ENCODE measurements at regions not wholly inside any gene's neighbourhood (a gene's known extent, or its start where the extent isn't known, plus 50 kb on each side); places are given as distances from the start of the nearest gene placed in this dataset.

- Histone ChIP-seq H3K4me3 (replicated peaks; ENCODE audit: insufficient read depth, low read length) (no peak overlapping the region), H3K27ac (replicated peaks) (no peak overlapping the region), H3K27me3 (ENCODE audit: insufficient read depth, poor library complexity, severe bottlenecking) (no peaks in the 10 kb centered on the region)
- no peak for TF ChIP-seq POLR2AphosphoS5 (IDR thresholded peaks at IDR 0.05; ENCODE audit: low read depth)
- TF ChIP-seq, protein P1, sequence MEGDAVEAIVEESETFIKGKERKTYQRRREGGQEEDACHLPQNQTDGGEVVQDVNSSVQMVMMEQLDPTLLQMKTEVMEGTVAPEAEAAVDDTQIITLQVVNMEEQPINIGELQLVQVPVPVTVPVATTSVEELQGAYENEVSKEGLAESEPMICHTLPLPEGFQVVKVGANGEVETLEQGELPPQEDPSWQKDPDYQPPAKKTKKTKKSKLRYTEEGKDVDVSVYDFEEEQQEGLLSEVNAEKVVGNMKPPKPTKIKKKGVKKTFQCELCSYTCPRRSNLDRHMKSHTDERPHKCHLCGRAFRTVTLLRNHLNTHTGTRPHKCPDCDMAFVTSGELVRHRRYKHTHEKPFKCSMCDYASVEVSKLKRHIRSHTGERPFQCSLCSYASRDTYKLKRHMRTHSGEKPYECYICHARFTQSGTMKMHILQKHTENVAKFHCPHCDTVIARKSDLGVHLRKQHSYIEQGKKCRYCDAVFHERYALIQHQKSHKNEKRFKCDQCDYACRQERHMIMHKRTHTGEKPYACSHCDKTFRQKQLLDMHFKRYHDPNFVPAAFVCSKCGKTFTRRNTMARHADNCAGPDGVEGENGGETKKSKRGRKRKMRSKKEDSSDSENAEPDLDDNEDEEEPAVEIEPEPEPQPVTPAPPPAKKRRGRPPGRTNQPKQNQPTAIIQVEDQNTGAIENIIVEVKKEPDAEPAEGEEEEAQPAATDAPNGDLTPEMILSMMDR (IDR thresholded peaks at IDR 0.05; ENCODE audit: insufficient read depth, low read length), result no peak
- DNase-seq (ENCODE audit: low read depth in 1 of 2, low spot score in 1 of 2), result no peak
Measured at GRCh38 chr15:95724908-95725633, 605.4 kb upstream of the NR2F2 start.

DNA sequence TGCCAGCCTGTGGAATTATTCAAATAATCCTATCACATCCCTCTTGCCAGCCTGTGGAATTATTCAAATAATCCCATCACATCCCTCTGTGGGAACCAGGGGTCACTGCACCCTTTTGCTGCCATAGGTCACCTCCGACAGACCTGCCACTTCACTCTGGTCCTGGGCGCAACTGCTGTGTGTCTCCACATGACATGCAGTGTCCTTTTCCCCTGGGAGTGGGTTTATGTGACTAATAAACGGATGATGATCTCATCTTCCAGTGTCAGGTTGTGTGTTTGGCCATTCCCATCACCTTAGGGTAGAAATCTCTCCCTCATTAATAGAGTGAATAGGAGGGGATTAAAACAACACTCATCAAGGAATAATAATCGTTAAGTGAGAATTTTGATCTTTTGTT is 603.6 kb upstream of the NR2F2 start:
- no peak overlapping the region for H3K27ac ChIP-seq (replicated peaks)
- DNase-seq (ENCODE audit: low read depth in 1 of 2, low spot score in 1 of 2), result no peak
- H3K4me3 ChIP-seq (replicated peaks; ENCODE audit: insufficient read depth, low read length), result no peak overlapping the region
- TF ChIP-seq POLR2AphosphoS5 (IDR thresholded peaks at IDR 0.05; ENCODE audit: low read depth) (no peak), GABPA (IDR thresholded peaks at IDR 0.05; ENCODE audit: low read depth) (no peak), SPI1 (IDR thresholded peaks at IDR 0.05; ENCODE audit: borderline replicate concordance, low read depth) (no peak)
- TF ChIP-seq, protein P2, sequence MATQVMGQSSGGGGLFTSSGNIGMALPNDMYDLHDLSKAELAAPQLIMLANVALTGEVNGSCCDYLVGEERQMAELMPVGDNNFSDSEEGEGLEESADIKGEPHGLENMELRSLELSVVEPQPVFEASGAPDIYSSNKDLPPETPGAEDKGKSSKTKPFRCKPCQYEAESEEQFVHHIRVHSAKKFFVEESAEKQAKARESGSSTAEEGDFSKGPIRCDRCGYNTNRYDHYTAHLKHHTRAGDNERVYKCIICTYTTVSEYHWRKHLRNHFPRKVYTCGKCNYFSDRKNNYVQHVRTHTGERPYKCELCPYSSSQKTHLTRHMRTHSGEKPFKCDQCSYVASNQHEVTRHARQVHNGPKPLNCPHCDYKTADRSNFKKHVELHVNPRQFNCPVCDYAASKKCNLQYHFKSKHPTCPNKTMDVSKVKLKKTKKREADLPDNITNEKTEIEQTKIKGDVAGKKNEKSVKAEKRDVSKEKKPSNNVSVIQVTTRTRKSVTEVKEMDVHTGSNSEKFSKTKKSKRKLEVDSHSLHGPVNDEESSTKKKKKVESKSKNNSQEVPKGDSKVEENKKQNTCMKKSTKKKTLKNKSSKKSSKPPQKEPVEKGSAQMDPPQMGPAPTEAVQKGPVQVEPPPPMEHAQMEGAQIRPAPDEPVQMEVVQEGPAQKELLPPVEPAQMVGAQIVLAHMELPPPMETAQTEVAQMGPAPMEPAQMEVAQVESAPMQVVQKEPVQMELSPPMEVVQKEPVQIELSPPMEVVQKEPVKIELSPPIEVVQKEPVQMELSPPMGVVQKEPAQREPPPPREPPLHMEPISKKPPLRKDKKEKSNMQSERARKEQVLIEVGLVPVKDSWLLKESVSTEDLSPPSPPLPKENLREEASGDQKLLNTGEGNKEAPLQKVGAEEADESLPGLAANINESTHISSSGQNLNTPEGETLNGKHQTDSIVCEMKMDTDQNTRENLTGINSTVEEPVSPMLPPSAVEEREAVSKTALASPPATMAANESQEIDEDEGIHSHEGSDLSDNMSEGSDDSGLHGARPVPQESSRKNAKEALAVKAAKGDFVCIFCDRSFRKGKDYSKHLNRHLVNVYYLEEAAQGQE (IDR thresholded peaks at IDR 0.05; ENCODE audit: insufficient replicate concordance, low read depth), result no peak
- TF ChIP-seq, protein P1 (IDR thresholded peaks at IDR 0.05; ENCODE audit: insufficient read depth, low read length), result no peak
- no peaks in the 10 kb centered on the region for H3K27me3 ChIP-seq (ENCODE audit: insufficient read depth, poor library complexity, severe bottlenecking)

DNA sequence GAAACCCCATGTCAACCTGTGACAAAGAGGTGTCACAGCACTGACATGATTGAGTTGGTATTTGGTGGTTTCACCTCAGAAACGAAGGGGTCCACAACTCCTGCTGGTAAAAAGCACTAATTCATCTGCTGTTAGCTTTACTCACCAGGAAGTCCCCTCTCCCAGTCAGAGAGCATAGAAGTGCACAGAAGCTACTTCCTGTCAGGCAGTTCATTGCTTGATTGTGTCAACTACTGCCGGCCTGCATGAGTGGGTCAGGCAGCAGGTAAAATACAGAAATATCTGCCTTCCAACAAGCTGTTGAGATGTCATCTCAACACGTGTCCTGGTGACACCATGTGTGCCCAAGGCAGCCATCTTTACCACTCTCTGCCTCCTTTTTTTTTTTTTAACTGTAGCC is 596.6 kb upstream of the NR2F2 start:
- no peak overlapping the region for H3K4me3 ChIP-seq (replicated peaks; ENCODE audit: insufficient read depth, low read length)
- TF ChIP-seq, protein P1 (IDR thresholded peaks at IDR 0.05; ENCODE audit: insufficient read depth, low read length), result no peak
- TF ChIP-seq GABPA (IDR thresholded peaks at IDR 0.05; ENCODE audit: low read depth), result no peak
- TF ChIP-seq POLR2AphosphoS5 (IDR thresholded peaks at IDR 0.05; ENCODE audit: low read depth), result no peak
- TF ChIP-seq, protein P2 (IDR thresholded peaks at IDR 0.05; ENCODE audit: insufficient replicate concordance, low read depth), result no peak
- no peak for TF ChIP-seq SPI1 (IDR thresholded peaks at IDR 0.05; ENCODE audit: borderline replicate concordance, low read depth)
- no peak overlapping the region for H3K27ac ChIP-seq (replicated peaks)
- no peak for DNase-seq (ENCODE audit: low read depth in 1 of 2, low spot score in 1 of 2)
- no peaks in the 10 kb centered on the region for H3K27me3 ChIP-seq (ENCODE audit: insufficient read depth, poor library complexity, severe bottlenecking)
